ENCODE measurements at regions not wholly inside any gene's neighbourhood (a gene's known extent, or its start where the extent isn't known, plus 50 kb on each side); places are given as distances from the start of the nearest gene placed in this dataset.

DNA sequence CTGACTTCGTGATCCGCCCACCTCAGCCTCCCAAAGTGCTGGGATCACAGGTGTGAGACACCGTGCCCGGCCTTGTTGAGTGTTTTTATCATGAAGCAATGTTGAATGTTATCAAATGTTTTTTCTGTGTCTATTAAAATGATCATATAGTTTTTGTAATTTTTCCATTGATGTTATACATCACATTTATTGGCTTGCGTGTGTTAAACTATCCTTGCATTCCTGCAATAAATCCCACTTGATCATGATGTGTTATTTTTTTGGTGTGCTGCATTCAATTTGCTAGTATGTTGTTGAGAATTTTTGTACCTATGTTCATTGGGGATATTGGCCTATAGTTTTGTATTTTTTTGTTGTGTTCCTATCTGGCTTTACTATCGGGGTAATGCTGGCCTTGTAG is 113.1 kb upstream of the PARD3B start:
- peaks cover 10% of the 10 kb centered on the region for H3K27me3 Mint-ChIP-seq (ENCODE audit: low read depth)
- H3K4me1 Mint-ChIP-seq (ENCODE audit: low read depth), result no peaks in the 10 kb centered on the region
- ATAC-seq (replicated peaks in 1 of 2) (no peak), DNase-seq (no peak)
- H3K27ac Mint-ChIP-seq, result no peak overlapping the region
- H3K36me3 Mint-ChIP-seq (ENCODE audit: insufficient read depth in 2 of 2), result peaks cover 0 to 3% of the 10 kb centered on the region in 2 donors
- H3K9me3 Mint-ChIP-seq, result peaks cover 0 to 4% of the 10 kb centered on the region in 2 donors
- H3K4me3 Mint-ChIP-seq, result no peak overlapping the region

DNA sequence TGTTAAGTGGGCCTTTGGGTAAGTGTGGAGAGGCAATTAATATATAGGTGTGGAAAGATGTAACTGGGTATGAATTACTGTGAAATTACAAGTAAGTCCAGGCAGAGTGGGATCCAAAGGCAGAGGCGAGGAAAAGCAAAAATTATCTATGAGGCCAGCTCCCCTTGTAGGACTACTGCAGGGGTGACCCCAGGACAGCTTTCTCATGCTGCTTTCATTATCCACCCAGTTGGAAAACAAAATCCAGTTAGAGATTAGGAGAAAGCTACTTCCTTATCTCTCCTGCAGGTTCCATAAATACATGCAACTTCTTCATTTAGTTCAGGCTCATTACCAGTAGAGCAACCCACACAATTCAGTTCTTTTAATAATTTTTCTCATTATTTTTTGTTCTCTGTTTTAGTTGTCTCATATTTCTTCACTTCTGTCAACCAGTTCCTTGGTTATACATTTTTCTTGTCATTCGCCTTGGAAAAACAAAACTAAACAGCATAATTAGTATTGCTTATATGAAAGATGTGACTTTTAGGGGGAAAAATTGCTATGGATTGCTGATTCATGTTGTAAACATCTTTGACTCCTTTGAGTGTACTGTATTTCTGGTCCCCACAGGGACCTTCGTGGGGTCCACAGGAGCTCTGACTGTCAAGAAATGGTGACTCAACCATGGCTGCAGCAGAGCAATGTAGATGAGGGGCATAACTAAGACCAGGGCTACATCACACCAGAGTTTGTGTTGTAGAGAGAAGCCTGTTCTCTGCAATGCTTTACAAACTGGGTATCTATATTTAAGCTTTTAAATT is 110.4 kb upstream of the PARD3B start:
- Mint-ChIP-seq H3K4me3 (no peak overlapping the region), H3K4me1 (ENCODE audit: low read depth) (no peaks in the 10 kb centered on the region), H3K27ac (no peak overlapping the region), H3K36me3 (ENCODE audit: insufficient read depth in 2 of 2) (peaks cover 0 to 3% of the 10 kb centered on the region in 2 donors), H3K27me3 (ENCODE audit: low read depth) (peaks cover 11% of the 10 kb centered on the region), H3K9me3 (peaks cover 0 to 4% of the 10 kb centered on the region in 2 donors)
- DNase-seq (no peak), ATAC-seq (replicated peaks in 1 of 2) (no peak)

DNA sequence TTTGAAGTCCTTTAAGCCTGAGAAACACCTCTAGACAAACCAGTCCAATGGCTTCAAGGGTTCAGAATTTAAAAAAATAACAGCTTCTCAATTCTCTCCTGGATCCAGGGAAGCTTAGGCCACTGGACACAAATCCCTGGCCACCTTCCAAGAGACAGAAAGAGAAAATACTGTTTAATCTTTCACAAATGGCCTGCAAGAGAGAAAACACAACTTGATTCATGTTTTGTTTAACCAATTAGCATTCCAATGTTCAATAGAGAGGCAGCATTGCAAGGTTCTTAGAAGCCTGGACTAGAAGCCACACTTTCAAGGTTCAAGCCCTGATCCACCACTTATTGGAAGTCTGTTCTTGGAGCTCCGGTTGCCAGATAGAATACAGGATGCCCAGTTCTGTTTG is 109.0 kb upstream of the PARD3B start:
- no peak for ATAC-seq (replicated peaks in 1 of 2)
- Mint-ChIP-seq H3K27ac (no peak overlapping the region), H3K27me3 (ENCODE audit: low read depth) (peaks cover 17% of the 10 kb centered on the region), H3K36me3 (ENCODE audit: insufficient read depth in 2 of 2) (peaks cover 0 to 3% of the 10 kb centered on the region in 2 donors), H3K9me3 (peaks cover 3 to 4% of the 10 kb centered on the region in 2 donors), H3K4me1 (ENCODE audit: low read depth) (no peaks in the 10 kb centered on the region), H3K4me3 (no peak overlapping the region)
- no peak for DNase-seq

DNA sequence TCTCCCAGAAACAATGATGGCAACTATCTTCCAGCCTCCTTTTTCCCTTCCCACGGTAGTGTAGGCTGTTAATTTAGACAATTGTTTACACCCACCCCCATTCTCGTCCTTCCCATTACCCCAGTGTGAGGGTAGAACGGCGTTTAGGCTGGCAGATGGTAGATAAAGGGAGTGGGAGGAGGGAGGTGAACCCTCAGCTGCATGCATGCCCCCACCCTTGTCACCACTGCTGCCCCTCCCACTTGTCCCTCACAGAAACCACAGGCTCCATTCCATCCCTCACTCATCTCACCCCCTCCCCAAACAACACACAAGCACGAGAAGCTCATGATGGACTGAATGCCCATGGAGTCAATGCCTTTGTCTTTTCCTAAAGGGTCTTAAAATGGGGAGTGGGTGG is 107.9 kb upstream of the PARD3B start:
- no peak for DNase-seq
- no peak for ATAC-seq (replicated peaks in 1 of 2)
- Mint-ChIP-seq H3K27me3 (ENCODE audit: low read depth) (peaks cover 17% of the 10 kb centered on the region), H3K4me3 (no peak overlapping the region), H3K9me3 (peaks cover 3 to 4% of the 10 kb centered on the region in 2 donors), H3K27ac (no peak overlapping the region), H3K36me3 (ENCODE audit: insufficient read depth in 2 of 2) (peaks cover 0 to 3% of the 10 kb centered on the region in 2 donors), H3K4me1 (ENCODE audit: low read depth) (no peaks in the 10 kb centered on the region)

DNA sequence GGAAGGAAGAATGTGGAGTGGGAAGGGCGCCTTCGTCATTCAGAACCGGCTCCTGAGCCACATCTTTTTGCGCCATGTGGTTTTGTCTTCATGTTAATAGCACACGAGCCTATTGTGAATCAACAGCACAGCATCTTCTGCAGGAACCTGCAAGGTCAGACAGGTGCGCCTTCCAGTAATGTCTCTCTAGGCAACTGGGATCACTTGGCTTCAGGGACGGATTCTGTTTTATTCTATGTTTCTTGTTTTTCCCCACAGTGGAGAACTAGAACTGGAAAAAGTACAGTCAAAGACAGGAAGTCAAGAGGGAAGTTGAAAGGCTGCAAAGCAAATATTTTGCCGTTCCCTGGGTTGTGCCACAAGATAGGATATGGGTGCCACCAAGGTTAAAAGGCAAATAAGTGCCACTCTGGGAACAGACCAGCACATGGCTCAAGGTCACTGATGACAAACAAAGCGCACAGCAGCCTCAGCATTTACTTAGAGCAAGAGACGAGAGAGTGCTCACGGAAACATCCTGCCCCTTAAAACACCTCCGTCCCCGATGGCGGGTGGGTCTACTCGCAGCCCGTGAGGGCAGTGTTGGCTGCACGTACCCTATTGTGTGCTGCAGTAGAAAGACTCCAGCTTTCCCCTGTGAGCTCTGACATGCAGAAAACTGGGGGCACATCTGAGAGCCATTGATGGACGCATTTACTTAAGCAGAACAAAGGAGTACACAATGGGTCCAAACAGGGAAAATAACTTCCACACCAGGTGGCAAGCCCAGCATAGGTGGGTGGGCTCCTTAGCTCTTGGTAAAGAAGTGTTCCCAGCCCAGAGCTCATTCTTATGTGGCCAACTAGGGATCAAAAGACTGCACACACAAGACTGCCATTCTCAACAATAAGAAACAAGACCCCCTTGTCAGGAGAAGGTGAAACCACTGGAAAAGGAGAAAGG is 107.2 kb upstream of the PARD3B start:
- H3K27me3 Mint-ChIP-seq (ENCODE audit: low read depth), result peaks cover 21% of the 10 kb centered on the region
- DNase-seq, result no peak
- H3K27ac Mint-ChIP-seq, result no peak overlapping the region
- H3K9me3 Mint-ChIP-seq, result peaks cover 0 to 3% of the 10 kb centered on the region in 2 donors
- no peak overlapping the region for H3K4me3 Mint-ChIP-seq
- no peaks in the 10 kb centered on the region for H3K4me1 Mint-ChIP-seq (ENCODE audit: low read depth)
- no peaks in the 10 kb centered on the region for H3K36me3 Mint-ChIP-seq (ENCODE audit: insufficient read depth in 2 of 2)
- no peak for ATAC-seq (replicated peaks in 1 of 2)

DNA sequence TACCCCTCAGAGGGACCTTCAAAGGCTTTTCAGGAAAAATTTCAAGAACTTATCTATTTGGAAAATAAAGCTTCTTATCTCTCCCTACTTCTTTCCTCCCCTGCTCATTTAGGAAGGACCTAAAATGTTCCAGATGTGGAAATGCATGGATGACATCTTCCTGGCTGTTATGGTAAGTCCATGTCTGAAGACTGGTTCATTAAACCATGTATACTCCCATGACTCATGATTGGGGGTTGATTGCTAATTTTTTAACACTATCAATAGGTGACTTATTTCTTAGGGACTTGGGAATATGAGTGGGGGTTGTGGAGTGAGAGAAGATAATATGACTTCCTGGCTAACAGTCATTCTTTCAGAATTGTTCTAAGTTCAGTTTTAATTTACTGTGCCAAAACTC is 104.0 kb upstream of the PARD3B start:
- Mint-ChIP-seq H3K27me3 (ENCODE audit: low read depth) (peaks cover 15% of the 10 kb centered on the region), H3K4me1 (ENCODE audit: low read depth) (no peaks in the 10 kb centered on the region), H3K4me3 (no peak overlapping the region), H3K27ac (no peak overlapping the region), H3K9me3 (peaks cover 2 to 5% of the 10 kb centered on the region in 2 donors), H3K36me3 (ENCODE audit: insufficient read depth in 2 of 2) (peaks cover 0 to 4% of the 10 kb centered on the region in 2 donors)
- DNase-seq, result no peak
- ATAC-seq (replicated peaks in 1 of 2), result no peak

DNA sequence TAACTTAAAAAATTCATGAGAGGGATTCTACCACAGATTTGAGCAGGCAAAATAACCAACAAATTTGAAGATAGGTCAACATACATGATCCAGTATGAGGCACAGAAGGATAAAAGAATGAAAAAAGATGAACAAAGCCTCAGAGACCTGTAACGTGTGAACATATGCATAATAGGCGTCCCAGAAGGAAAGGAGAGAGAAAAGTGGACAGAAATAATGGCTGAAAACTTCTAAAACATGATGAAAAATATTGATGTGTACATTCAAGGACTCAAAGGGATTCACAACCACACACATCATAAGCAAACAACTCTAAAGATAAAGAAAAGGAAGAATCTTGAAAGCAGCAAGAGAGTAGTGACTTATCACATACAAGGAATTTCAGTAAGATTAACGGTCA is 100.1 kb upstream of the PARD3B start:
- Mint-ChIP-seq H3K9me3 (peaks cover 2 to 3% of the 10 kb centered on the region in 2 donors), H3K4me3 (no peak overlapping the region), H3K4me1 (ENCODE audit: low read depth) (no peaks in the 10 kb centered on the region), H3K36me3 (ENCODE audit: insufficient read depth in 2 of 2) (peaks cover 0 to 4% of the 10 kb centered on the region in 2 donors), H3K27me3 (ENCODE audit: low read depth) (peaks cover 12% of the 10 kb centered on the region), H3K27ac (no peak overlapping the region)
- ATAC-seq (replicated peaks in 1 of 2), result no peak
- DNase-seq, result no peak

DNA sequence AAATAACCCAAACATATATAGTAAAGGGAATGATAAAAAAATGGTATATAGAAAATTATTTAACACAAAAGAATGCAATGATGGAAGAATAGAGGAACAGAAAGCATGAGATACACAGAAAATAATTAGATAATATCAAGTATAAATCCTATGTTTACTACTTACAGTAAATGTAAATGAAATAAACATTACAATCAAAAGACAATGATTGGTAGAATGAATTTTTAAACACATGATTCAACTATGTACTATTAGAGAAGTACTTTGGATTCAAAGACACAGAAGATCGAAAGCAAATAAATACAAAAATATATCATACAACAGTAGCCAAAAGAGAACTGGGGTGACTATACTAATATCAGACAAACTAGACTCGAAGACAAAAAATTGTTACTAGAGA is 97.6 kb upstream of the PARD3B start:
- peaks cover 0 to 4% of the 10 kb centered on the region in 2 donors for H3K36me3 Mint-ChIP-seq (ENCODE audit: insufficient read depth in 2 of 2)
- H3K4me3 Mint-ChIP-seq, result no peak overlapping the region
- H3K27ac Mint-ChIP-seq, result no peak overlapping the region
- peaks cover 2% of the 10 kb centered on the region in 2 donors for H3K9me3 Mint-ChIP-seq
- H3K4me1 Mint-ChIP-seq (ENCODE audit: low read depth), result no peaks in the 10 kb centered on the region
- ATAC-seq (replicated peaks in 1 of 2), result no peak
- peaks cover 8% of the 10 kb centered on the region for H3K27me3 Mint-ChIP-seq (ENCODE audit: low read depth)
- no peak for DNase-seq

DNA sequence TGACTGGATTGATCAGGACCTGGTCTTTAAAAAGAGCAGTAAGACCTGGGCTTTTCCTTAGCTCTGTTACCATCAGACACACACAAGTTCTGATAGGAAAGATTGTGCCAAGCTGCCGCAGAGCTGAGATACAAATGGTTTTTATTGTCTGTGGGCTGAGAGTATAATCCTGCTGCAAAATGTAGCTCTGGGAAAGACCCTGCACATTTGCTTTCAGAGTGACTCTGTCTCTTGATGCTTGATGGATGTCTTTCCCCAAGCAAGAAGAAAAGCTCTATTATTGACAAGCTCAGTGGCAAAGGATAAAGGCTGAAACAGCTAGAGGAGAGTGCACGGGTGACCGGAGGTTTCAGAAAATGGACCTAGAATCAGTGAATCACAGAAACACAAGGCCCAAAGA is 95.3 kb upstream of the PARD3B start:
- peaks cover 0 to 3% of the 10 kb centered on the region in 2 donors for H3K36me3 Mint-ChIP-seq (ENCODE audit: insufficient read depth in 2 of 2)
- H3K27ac Mint-ChIP-seq, result no peak overlapping the region
- peaks cover 0 to 2% of the 10 kb centered on the region in 2 donors for H3K9me3 Mint-ChIP-seq
- no peak for DNase-seq
- no peaks in the 10 kb centered on the region for H3K27me3 Mint-ChIP-seq (ENCODE audit: low read depth)
- no peaks in the 10 kb centered on the region for H3K4me1 Mint-ChIP-seq (ENCODE audit: low read depth)
- ATAC-seq (replicated peaks in 1 of 2), result no peak
- H3K4me3 Mint-ChIP-seq, result no peak overlapping the region

DNA sequence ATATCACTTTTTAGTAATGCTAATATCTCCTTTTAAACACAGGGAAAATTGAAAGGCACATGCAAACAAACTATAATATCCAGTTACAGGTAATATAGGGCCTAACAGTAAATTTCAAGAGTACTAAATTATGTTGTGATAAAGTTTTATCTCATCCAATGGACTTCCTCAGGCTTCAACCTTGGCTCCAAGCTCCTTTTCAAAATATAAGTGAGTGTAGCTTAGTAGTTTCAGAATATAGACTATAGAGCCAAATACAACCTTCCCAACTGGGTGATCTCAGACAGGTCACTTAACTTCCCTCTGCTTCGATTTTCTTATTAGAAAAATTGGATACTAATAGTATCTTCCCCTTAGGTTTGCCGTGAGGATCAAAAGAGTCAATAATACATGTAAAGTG is 93.5 kb upstream of the PARD3B start:
- no peaks in the 10 kb centered on the region for H3K9me3 Mint-ChIP-seq
- no peaks in the 10 kb centered on the region for H3K36me3 Mint-ChIP-seq (ENCODE audit: insufficient read depth in 2 of 2)
- H3K4me1 Mint-ChIP-seq (ENCODE audit: low read depth), result no peaks in the 10 kb centered on the region
- no peaks in the 10 kb centered on the region for H3K27me3 Mint-ChIP-seq (ENCODE audit: low read depth)
- DNase-seq (no peak), ATAC-seq (replicated peaks in 1 of 2) (no peak)
- no peak overlapping the region for H3K4me3 Mint-ChIP-seq
- H3K27ac Mint-ChIP-seq, result no peak overlapping the region

DNA sequence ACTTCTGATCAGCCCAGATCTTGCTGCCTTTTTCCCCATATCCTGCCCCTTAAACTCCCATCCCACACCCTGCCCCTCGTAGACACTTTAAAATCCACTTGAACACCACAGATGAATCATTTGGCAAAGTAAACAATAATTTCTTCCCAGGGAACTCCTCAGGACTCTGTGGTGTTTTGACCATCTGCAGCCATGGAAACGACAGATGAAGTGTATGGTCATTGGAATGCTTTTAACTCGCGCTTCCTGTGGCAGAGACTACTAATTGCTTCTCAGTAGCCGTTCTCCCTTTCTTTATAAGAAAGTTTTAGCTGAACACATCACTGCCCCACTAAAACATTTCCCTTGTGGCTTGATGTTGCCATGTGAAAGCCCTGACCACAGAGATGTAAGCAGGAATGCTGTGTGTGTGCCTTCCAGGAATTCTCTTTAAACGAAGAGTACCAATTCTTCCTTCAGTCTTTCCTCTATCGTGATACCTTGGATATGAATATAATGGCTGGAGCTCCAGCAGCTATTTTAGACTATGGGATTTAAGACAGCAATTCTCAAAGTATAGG is 92.7 kb upstream of the PARD3B start:
- H3K9me3 Mint-ChIP-seq, result no peaks in the 10 kb centered on the region
- H3K4me3 Mint-ChIP-seq, result no peak overlapping the region
- ATAC-seq (replicated peaks in 1 of 2) (no peak), DNase-seq (no peak)
- no peaks in the 10 kb centered on the region for H3K36me3 Mint-ChIP-seq (ENCODE audit: insufficient read depth in 2 of 2)
- H3K27me3 Mint-ChIP-seq (ENCODE audit: low read depth), result no peaks in the 10 kb centered on the region
- no peaks in the 10 kb centered on the region for H3K4me1 Mint-ChIP-seq (ENCODE audit: low read depth)
- no peak overlapping the region for H3K27ac Mint-ChIP-seq

DNA sequence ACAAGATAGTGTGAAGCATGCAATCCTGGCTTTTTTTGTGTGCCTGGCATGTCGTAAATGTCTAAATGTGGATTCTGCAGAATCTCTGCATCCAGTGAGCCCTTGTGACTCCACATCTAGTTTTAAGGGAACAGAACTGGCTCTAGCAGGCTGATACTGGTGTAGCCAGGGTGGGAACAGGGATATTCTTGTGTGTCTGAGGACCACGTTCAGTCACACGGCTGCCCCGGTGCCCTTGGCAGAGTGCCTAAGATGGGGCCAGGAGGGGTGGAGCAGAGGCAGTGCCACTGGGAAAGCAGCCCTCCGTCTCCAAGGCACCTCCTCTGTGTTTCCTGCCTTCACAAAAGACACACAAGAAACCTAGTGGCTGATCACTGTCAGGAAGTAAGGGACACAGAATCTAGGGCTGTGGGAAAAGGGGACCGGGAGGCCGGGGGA is 91.5 kb upstream of the PARD3B start:
- no peak for ATAC-seq (replicated peaks in 1 of 2)

More for the DNA sequence above, 91.5 kb upstream of the PARD3B start:
- Mint-ChIP-seq H3K36me3 (ENCODE audit: insufficient read depth in 2 of 2) (no peaks in the 10 kb centered on the region), H3K27ac (no peak overlapping the region), H3K4me1 (ENCODE audit: low read depth) (no peaks in the 10 kb centered on the region), H3K27me3 (ENCODE audit: low read depth) (no peaks in the 10 kb centered on the region), H3K4me3 (no peak overlapping the region), H3K9me3 (no peaks in the 10 kb centered on the region)
- no peak for DNase-seq
